ENCODE measurements at regions not wholly inside any gene's neighbourhood (a gene's known extent, or its start where the extent isn't known, plus 50 kb on each side); places are given as distances from the start of the nearest gene placed in this dataset.

DNA sequence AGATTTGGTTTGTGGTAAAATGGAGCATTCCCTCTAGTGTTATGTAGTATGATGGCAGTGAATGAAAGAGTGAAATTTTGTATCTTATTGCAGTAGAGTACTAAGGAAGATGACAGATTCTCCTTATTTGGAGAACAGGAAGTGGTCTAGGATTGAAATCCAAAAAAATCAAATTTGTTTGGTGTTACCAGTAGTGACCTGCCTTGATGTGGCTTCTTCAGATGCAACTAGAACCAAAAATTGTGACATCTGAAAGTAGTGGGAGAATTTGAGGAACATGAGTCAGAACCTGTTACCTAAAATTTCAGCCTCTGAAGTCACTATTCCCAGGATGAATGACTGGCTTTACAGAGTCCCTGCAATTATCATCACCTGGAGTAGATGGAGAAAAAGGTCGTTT lies 165.9 kb downstream of the KLF5 start:
- Histone ChIP-seq H3K4me2 (peak overlapping the region; percentile 0 to 59 (median 32); a peak in 20 of 22 replicates), H3K27ac (peak overlapping the region in 10 of 11 experiments; percentile 57 to 80 (median 68); a peak in 20 of 22 replicates), H3K9me3 (replicated peaks in 1 of 11) (peaks cover 0 to 5% (median 0%) of the 10 kb centered on the region in 11 experiments; a peak in 1 of 22 replicates), H3K4me1 (peaks cover 10 to 32% (median 25%) of the 10 kb centered on the region in 10 experiments), H4K20me1 (no peaks in the 10 kb centered on the region), H3K27me3 (no peaks in the 10 kb centered on the region), H3K9ac (peak overlapping the region in 1 of 11 experiments; percentile 33; a peak in 3 of 22 replicates), H3K4me3 (no peak overlapping the region), H3K36me3 (no peaks in the 10 kb centered on the region)
- TF ChIP-seq Cebpa-rat (IDR thresholded peaks at IDR 0.05) = peak in 6 of 11 experiments; percentile 7 to 84 (median 68); a peak in 10 of 22 replicates

DNA sequence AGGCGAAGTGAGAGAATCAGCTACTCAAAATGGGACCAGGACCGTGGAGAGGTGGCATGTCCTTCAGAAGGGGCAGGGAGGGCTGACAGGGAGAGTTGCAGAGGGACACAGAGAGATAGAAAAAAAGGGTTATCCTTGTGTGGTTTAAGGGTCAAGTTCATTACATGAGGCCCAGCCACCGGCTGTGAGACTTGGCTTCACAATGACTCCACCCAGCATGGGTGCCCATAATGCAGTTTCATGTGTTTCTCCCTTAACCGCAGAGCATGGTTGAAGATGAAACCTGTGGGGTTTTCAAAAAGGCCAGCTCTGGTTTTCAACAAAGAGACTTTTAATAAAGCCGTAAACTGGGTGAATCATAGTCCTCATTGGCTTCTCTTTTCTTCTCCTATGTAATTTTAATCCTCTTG lies 164.6 kb downstream of the KLF5 start:
- Histone ChIP-seq H3K36me3 (no peaks in the 10 kb centered on the region), H3K9ac (no peak overlapping the region), H3K4me2 (peak overlapping the region in 1 of 11 experiments; percentile 54; a peak in 1 of 22 replicates), H3K27me3 (no peaks in the 10 kb centered on the region), H3K4me3 (no peak overlapping the region), H3K9me3 (replicated peaks in 1 of 11) (peaks cover 0 to 5% (median 0%) of the 10 kb centered on the region in 11 experiments; a peak in 1 of 22 replicates), H3K27ac (peak overlapping the region in 8 of 11 experiments; percentile 39 to 80 (median 68); a peak in 12 of 22 replicates), H4K20me1 (no peaks in the 10 kb centered on the region), H3K4me1 (peaks cover 10 to 26% (median 19%) of the 10 kb centered on the region in 10 experiments)
- no peak for TF ChIP-seq Cebpa-rat (IDR thresholded peaks at IDR 0.05)

DNA sequence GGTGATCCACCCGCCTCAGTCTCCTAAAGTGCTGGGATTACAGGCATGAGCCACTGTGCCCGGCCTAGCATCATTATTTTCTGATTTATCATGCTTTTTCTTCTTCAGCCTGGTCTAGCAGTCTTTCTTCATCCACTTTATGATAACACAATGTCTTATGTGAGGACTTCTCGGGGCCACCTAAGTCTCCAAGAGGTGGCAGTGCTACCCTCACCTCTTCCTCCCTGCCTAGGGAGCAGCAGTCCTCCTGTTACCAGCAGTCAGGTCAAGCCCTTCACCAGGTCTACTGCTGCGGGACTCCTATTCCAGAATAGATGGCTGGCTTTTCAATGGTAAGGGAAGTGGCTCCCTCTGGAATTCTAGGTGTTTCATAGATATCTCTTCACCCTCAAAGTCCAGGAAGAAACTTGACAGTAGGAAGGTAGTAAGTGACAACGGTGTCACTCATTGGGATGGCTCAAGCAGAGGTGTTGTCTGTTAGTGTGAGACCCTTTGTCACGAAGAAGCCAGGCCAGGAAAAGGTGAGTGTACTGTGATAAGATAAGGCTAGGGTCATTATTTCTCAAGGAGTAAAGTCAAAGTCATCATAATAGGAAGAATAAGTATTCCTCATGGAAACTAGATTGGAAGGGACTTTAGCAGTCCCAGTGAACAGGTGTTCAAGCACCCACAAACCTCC lies 164.0 kb downstream of the KLF5 start:
- Histone ChIP-seq H3K9ac (no peak overlapping the region), H4K20me1 (no peaks in the 10 kb centered on the region), H3K9me3 (replicated peaks in 1 of 11) (peaks cover 0 to 4% (median 0%) of the 10 kb centered on the region in 11 experiments; a peak in 1 of 22 replicates), H3K27ac (peak overlapping the region in 3 of 11 experiments; percentile 63 to 80 (median 71); a peak in 7 of 22 replicates), H3K4me3 (no peak overlapping the region), H3K4me1 (peaks cover 10 to 22% (median 15%) of the 10 kb centered on the region in 10 experiments), H3K4me2 (no peak overlapping the region), H3K27me3 (no peaks in the 10 kb centered on the region), H3K36me3 (no peaks in the 10 kb centered on the region)
- no peak for TF ChIP-seq Cebpa-rat (IDR thresholded peaks at IDR 0.05)

DNA sequence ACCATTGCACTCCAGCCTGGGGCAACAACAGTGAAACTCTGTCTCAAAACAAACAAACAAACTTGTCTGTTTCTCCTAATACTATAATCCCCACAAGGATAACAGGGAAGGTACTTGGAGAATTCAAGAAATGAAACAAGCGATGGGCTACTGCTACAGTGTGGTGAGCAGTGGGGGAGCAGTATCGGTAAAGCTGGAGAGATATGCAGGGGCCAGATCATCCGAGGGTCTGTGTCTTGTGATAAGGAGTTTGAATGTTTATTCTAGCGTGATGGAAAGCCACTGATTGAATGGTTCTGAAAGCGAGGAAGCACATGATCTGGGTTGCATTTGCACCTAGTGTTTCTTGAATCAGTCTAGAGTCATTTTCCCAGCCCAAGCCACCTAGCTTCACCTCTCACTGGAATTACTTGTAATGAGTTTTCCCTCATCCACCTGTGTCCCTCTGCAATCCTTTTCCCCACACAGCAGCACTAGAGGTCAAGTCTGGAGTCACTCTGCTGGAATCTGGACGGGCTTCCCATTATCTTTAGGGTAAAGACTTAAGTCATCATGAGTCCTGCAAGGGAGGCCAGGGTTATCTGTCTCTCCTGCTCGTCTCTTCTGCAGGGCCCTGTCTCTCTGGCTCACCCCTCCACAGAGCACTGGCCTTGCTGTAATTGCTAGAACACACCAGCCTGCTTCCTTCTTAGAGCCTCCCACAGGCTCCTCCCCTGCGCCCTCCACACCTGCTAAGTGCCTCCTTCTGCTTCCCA lies 162.3 kb downstream of the KLF5 start:
- H3K9ac ChIP-seq = no peak overlapping the region
- H3K4me2 ChIP-seq = no peak overlapping the region
- no peaks in the 10 kb centered on the region for H3K27me3 ChIP-seq
- peaks cover 14 to 26% (median 21%) of the 10 kb centered on the region in 10 experiments for H3K4me1 ChIP-seq
- no peaks in the 10 kb centered on the region for H3K9me3 ChIP-seq (replicated peaks in 1 of 11)
- no peaks in the 10 kb centered on the region for H3K36me3 ChIP-seq
- no peak for TF ChIP-seq Cebpa-rat (IDR thresholded peaks at IDR 0.05)
- H3K27ac ChIP-seq = no peak overlapping the region
- no peaks in the 10 kb centered on the region for H4K20me1 ChIP-seq
- H3K4me3 ChIP-seq = no peak overlapping the region

DNA sequence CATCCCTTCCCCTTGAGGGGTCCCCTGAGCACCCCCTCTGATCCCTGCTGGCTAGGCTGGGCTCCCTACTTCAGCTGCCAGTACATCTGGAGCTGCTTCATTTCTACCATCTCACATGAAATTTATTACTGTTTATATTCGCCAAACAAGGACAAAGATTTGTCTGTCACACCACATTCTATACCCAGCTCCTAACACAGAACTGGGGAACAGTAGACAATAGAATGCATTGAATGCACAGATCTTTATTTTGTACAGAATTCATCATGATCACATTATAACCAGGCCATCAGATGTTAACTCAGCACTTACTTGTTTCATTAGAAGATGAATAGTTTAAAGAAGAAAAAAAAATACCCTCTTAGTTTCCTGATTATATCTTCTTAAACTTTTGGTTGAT lies 159.4 kb downstream of the KLF5 start:
- Histone ChIP-seq H3K4me1 (peaks cover 0 to 15% (median 3%) of the 10 kb centered on the region in 10 experiments; a peak in 8 of 20 replicates), H3K27ac (no peak overlapping the region), H3K9me3 (replicated peaks in 1 of 11) (no peaks in the 10 kb centered on the region), H3K4me2 (no peak overlapping the region), H3K4me3 (no peak overlapping the region), H3K36me3 (no peaks in the 10 kb centered on the region), H3K9ac (no peak overlapping the region), H4K20me1 (no peaks in the 10 kb centered on the region), H3K27me3 (no peaks in the 10 kb centered on the region; a peak in 1 of 22 replicates)
- TF ChIP-seq Cebpa-rat (IDR thresholded peaks at IDR 0.05) = no peak

DNA sequence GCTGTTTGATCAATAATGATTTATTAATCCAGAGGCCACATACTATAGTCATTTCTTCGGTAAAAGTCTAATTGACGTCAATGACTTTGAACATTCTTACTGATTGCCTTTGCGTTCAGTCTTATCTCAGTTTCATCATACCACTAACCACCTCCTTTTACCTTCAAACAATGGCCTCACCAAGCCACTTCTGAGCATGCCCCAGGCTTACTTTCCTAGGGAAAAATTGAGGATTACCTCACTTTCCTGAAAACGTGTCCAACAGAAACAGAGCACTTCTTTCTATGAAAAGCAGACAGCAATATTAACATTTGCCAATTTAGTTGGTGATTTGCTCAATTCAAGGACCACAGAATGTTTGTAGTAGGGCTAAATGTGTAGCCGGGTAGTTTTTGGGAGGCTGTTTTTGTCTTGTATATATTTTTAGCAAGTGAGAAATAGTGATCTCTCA lies 157.6 kb downstream of the KLF5 start:
- Histone ChIP-seq H3K27me3 (no peaks in the 10 kb centered on the region; a peak in 1 of 22 replicates), H3K9ac (no peak overlapping the region; a peak in 1 of 22 replicates), H3K36me3 (no peaks in the 10 kb centered on the region), H3K4me2 (peak overlapping the region in 7 of 11 experiments; percentile 9 to 58 (median 32); a peak in 11 of 22 replicates), H3K4me1 (peaks cover 0 to 26% (median 12%) of the 10 kb centered on the region in 10 experiments; a peak in 10 of 20 replicates), H4K20me1 (no peaks in the 10 kb centered on the region), H3K27ac (peak overlapping the region in 1 of 11 experiments; percentile 23; a peak in 1 of 22 replicates), H3K4me3 (no peak overlapping the region), H3K9me3 (replicated peaks in 1 of 11) (no peaks in the 10 kb centered on the region)
- no peak for TF ChIP-seq Cebpa-rat (IDR thresholded peaks at IDR 0.05)

DNA sequence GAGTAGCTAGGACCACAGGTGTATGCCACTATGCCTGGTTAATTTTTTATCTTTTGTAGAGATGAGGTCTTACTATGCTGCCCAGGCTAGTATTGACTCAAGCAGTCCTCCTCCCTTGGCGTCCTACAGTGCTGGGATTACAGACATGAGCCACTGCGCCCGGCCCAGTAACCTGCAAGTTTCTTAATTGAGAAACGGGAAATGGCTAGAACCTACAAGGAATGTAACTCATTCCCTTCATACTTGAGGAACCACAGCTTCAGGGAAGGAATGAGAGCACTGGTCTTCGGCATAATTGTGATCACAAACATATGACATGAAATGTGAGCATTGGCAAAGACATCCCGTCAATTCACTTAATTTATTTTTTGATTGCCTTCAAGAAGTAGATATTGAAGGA lies 157.0 kb downstream of the KLF5 start:
- Histone ChIP-seq H4K20me1 (no peaks in the 10 kb centered on the region), H3K36me3 (no peaks in the 10 kb centered on the region), H3K4me1 (peaks cover 0 to 26% (median 12%) of the 10 kb centered on the region in 10 experiments; a peak in 10 of 20 replicates), H3K27me3 (no peaks in the 10 kb centered on the region; a peak in 1 of 22 replicates), H3K4me3 (no peak overlapping the region), H3K9me3 (replicated peaks in 1 of 11) (no peaks in the 10 kb centered on the region), H3K9ac (no peak overlapping the region), H3K4me2 (peak overlapping the region in 2 of 11 experiments; percentile 45 to 58; a peak in 3 of 22 replicates), H3K27ac (no peak overlapping the region; a peak in 1 of 22 replicates)
- no peak for TF ChIP-seq Cebpa-rat (IDR thresholded peaks at IDR 0.05)

DNA sequence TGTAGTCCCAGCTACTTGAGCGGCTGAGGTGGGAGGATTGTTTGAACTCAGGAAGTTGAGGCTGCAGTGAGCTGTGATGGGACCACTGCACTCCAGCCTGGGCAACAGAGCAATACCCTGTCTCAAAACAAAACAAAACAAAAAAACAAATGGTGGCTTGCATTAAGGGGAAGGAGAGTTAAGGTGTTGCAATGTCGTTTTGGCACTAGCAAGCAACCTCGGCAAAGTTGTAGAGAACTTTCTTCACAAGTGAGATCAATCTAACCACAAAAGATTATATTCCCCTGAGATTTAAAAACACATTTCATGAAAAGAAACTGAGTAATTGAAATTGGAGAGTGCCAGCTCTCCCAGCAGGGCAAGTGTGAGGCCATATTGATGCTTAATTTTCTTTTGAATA lies 153.7 kb downstream of the KLF5 start:
- peak overlapping the region in 3 of 11 experiments; percentile 8 to 20 (median 10); a peak in 2 of 22 replicates for H3K27ac ChIP-seq

More for the DNA sequence above, 153.7 kb downstream of the KLF5 start:
- no peaks in the 10 kb centered on the region for H3K36me3 ChIP-seq
- peak overlapping the region in 6 of 11 experiments; percentile 1 to 35 (median 11); a peak in 7 of 22 replicates for H3K4me2 ChIP-seq
- no peak overlapping the region for H3K9ac ChIP-seq
- H3K27me3 ChIP-seq = no peaks in the 10 kb centered on the region; a peak in 1 of 22 replicates
- peak in 4 of 11 experiments; percentile 45 to 65 (median 59); a peak in 7 of 22 replicates for TF ChIP-seq Cebpa-rat (IDR thresholded peaks at IDR 0.05)
- H4K20me1 ChIP-seq = no peaks in the 10 kb centered on the region
- no peak overlapping the region for H3K4me3 ChIP-seq
- no peaks in the 10 kb centered on the region for H3K9me3 ChIP-seq (replicated peaks in 1 of 11)
- H3K4me1 ChIP-seq = peaks cover 0 to 26% (median 12%) of the 10 kb centered on the region in 10 experiments; a peak in 10 of 20 replicates

All from BLaER1 treated with 17β-estradiol and CSF1 and Interleukin-3, amounts not matched to agents 10 nM and 100 nM (cell line).